Astrocyte (in vitro differentiated cells and primary cell): ENCODE measurements at regions not wholly inside any gene's neighbourhood (a gene's known extent, or its start where the extent isn't known, plus 50 kb on each side); places are given as distances from the start of the nearest gene placed in this dataset.

Experiments
- EZH2 ChIP-seq: IDR thresholded peaks from 2 replicates; pipeline ENCODE4 v1.6.1; 2012; ENCODE audit warnings: mild to moderate bottlenecking, low read length, inconsistent platforms; ENCODE audit not compliant: insufficient read depth
- TF ChIP-seq, protein P1 (sequence below): IDR thresholded peaks from 2 replicates; pipeline ENCODE4 v1.5.1; 2011; ENCODE audit warnings: low read depth, mild to moderate bottlenecking, inconsistent platforms, low read length, moderate library complexity; ENCODE audit not compliant: insufficient read depth

DNA sequence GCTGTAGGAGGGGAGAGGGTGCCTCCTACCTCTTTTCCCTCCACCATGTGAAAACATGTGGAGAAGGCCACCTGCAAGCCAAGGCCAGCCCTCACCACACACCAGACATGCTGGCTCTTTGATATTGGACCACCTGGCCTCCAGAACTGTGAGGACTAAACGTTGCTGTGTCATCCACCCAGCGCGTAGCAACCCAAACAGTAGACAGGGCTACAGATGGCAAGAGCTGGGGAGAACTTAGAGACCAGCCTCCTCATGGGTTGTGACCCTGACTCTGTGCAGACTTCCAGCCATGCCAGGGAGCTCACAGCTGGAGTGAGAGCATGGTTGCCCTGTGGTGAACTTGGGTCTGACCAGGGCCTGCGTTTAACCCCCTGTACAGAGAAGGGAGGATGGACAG is 195.9 kb upstream of the CST7 start:
- TF ChIP-seq, protein P1, sequence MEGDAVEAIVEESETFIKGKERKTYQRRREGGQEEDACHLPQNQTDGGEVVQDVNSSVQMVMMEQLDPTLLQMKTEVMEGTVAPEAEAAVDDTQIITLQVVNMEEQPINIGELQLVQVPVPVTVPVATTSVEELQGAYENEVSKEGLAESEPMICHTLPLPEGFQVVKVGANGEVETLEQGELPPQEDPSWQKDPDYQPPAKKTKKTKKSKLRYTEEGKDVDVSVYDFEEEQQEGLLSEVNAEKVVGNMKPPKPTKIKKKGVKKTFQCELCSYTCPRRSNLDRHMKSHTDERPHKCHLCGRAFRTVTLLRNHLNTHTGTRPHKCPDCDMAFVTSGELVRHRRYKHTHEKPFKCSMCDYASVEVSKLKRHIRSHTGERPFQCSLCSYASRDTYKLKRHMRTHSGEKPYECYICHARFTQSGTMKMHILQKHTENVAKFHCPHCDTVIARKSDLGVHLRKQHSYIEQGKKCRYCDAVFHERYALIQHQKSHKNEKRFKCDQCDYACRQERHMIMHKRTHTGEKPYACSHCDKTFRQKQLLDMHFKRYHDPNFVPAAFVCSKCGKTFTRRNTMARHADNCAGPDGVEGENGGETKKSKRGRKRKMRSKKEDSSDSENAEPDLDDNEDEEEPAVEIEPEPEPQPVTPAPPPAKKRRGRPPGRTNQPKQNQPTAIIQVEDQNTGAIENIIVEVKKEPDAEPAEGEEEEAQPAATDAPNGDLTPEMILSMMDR: no peak
- no peak for TF ChIP-seq EZH2
